HG02840 (cell line): ENCODE measurements at regions not wholly inside any gene's neighbourhood (a gene's known extent, or its start where the extent isn't known, plus 50 kb on each side); places are given as distances from the start of the nearest gene placed in this dataset.
"Not testable (repeated sequence)": the region's sequence is repeated elsewhere in the genome, so short reads cannot be mapped to it uniquely, and the experiment has no call there.

Source experiments
- ATAC-seq: cut with Tn5 transposase; IDR thresholded peaks from one replicate; pipeline ENCODE4 v1.9.1; 2021; ENCODE audit warnings: mild to moderate bottlenecking, moderate library complexity, moderate number of reproducible peaks; ENCODE audit not compliant: unreplicated experiment, low FRiP score

DNA sequence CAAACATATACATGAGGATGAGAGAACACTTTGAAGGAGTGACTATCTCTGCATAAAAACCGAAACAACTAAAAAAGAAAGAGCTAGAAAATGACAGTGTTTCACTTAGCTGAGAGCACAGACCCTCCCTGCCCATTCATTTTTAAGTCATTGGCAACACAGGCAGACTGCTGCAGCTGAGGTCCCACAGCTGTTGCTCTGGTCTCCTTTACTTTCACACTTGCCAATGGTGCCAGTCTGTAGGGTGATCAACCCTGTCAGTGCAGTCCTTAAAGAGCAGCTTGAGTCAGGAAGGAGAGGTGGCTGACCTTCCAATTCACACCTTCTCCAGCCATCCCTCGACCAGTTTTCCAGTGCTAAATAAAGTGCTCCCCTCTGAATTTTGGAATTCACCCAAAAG, 508.3 kb upstream of the CCNG1 start:
- no peak for ATAC-seq

DNA sequence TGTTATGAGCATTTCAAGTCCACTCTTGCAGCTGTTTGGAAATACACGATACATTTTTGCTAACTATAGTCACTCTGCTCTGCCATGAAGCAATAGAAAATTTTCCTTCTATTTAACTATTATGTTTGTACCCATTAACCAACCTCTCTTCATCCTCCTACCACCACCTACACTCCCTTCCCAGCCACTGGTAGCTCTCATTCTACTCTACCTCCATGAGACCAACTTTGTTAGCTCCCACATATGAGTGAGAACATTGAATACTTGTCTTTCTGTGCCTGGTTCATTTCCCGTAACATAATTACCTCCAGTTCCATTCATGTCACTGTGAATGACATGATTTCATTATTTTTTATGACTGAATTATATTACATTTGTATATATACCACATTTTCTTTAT, 505.9 kb upstream of the CCNG1 start:
- ATAC-seq: no peak

DNA sequence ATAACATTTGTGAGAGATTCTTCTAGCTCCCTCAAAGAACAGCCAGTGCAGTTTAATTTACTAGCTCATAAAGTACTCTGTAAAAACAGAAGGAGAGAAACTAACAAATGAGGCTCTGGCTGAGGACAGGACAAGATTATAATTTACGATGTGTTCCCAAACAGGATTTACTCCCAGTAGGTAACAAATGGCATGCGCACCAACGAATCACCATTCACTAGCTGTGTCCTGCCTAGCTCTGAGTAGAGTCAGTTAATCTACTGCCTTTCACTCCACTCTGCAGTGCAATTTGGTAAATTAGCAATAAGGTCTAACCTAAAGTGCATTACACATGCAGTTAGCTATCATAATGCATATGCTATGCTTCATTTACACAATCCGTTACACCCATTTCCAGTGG, 497.4 kb upstream of the CCNG1 start:
- no peak for ATAC-seq

DNA sequence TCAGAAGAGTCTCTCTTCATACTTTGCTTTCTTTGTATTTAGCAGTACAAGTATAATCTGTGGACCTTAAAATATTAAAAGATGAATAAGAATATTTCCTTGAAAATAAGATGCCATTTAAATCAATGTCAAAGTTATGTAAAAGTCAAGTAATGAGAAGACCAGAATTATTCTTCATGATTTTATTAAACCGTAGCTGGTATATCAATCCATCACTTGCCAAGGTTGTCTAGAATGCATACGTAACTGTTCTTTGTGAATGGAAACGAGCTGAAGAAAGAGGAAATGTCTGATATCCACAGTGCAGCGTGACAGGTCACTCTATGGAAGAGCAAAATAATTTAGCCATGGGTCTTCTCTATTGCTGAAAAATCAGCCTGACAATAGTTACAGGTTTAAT, 488.7 kb upstream of the CCNG1 start:
- no peak for ATAC-seq

DNA sequence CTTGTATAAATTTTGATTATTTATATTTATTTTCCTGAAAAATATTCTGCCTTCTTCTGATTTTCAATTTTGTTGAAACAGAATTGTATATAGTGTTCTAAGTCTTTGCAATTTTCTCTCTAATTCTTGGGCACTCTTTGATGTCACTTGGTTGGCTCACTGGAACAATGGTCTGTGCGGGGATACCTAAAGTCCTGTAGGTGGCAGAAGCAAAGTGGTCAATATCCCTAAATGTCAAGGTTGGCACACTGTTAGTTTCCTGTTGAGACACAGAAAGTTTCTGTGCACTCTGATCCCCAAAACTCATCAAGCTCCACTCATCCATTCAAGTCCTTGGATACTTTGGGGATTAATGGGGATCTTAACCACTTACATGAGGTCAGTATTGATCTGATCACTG, 480.8 kb upstream of the CCNG1 start:
- ATAC-seq: no peak

DNA sequence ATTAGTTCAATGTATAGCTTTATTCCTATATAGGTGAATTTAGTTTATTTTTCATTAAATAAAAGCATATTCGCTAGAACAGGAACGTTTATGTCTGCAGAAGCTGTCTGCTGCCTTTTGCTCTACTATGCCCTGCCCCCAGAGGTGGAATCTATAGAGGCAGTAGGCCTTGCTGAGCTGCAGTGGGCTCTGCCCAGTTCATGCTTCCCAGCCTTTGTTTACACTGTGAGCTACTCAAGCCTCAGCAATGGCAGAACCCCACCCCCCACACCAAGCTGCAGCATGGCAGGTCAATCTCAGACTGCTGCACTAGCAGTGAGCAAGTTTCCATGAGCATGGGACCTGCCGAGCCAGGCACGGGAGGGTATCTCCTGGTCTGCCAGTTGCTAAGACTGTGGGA, 473.3 kb upstream of the CCNG1 start:
- not testable (repeated sequence) for ATAC-seq

DNA sequence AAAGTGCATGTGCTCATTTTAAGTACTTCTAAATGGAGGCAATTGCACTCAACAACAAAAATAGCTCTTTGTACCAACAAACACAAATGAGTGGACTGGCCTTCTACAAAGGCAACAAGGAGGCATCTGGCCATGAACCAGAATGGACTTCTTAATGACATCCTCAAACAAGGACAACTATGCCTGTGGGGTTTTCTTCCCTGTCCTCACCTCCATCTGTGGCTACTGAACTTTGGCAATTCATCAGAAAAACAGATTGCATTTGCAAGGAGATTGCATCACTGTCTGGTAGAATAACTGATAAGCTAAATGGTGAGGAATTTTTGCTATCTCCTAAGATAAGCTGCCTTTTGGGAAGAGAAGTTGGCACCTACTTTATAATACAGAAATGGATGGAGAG, 447.3 kb upstream of the CCNG1 start:
- no peak for ATAC-seq

DNA sequence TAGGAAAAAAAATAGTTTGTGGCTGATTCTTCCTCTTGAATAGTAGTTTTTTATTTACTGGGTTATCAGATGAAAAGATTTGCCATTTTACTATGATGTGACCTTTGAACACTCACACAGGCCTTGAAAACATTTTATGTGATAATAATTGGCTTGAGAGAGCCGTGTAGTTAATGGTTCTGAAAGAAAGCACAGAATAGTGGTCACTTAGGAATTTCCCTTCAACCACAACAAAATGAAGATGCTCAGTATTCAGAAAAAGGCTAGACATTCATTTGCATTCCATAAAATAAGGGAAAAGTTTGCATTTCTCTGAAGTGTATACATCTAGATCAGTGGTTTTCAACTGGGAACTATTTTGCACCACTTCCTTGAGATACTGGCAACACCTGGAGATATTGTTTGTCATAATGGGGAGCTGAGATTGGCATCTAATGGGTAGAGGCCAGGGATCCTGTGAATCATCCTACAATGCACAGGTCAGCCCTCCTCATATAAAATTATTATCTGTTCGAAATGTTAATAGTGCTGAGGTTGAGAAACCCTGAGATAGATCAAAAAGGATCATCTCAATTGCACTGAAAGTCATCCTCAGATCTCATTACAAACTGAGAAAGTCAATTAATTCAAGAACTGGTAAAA, 446.4 kb upstream of the CCNG1 start:
- peak; percentile 86 for ATAC-seq

DNA sequence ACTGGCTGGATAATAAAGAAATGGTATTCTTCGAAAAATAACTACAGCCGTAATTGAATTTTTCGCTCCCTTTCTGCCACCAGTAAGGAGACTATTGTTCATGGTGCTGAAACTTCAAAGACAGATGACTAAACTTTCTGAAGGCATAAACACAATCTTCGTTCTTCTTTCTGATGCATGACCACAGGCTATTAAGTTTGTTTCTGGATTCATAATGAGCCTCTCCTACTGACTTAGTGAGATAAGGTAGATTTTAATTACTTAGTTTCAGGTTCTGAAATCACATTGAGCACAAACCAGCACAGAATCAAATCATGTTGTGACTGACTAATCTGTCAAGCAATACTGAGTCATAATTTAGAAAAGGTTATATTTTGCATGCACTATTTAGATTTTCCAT, 441.8 kb upstream of the CCNG1 start:
- no peak for ATAC-seq

DNA sequence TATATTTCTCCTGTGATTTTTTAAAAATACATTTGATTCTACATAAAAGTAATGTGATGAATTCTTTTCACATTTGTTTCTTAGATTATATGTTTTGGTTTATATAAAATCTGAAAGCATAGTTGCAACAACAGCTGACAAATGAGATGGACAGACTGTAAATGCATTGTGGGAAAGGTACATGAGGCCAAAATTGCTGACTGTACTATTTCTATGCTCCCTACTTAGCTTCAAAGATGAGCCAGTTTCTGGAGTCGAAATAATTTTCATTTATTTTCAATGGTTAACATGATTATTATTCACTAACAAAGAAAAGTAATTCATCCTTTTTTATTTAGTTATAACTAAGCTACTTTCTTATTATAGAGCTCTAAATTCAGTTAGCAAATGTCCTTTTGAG, 441.3 kb upstream of the CCNG1 start:
- no peak for ATAC-seq

DNA sequence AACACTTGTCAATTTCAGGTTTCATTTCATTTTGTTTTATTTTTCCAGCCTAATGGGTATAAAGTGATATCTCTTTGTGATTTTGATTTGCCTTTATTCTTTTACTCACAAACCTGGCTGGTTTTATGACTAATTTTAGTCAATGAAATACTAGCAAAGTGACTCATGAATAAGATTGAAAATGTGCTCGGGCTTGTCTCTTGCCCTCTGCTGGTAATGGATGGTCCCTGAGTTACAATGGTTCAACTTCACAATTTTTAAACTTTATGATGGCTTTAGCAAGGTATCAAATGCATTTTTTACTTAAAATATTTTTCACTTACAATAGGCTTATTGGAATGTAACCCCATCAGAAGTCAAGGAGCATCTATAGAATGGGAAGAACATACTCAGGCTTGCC, 431.4 kb upstream of the CCNG1 start:
- no peak for ATAC-seq

DNA sequence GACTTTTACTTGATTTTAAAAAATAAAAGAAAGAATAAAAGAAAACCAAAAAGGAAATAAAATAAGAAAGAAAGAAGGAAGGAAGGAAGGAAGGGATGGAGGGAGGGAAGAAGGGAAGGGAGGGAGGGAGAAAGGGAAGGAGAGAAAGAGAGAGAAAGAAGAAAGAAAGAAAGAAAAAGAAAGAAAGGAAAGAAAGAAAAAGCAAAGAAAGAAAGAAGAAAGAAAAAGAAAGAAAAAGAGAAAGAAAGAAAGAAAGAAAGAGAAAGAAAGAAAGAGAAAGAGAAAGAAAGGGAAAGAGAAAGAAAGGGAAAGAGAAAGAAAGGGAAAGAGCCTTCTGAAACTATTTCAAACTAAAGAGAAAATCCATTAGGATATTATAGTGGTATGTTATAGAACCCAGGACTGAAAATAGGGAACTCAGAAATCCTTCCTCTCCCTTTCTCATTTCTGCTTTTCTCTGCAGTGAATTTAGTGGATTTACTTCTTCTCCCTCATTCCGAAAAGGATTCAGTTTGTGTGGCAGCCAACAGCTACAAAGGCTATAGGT, 414.7 kb upstream of the CCNG1 start:
- no peak for ATAC-seq

DNA sequence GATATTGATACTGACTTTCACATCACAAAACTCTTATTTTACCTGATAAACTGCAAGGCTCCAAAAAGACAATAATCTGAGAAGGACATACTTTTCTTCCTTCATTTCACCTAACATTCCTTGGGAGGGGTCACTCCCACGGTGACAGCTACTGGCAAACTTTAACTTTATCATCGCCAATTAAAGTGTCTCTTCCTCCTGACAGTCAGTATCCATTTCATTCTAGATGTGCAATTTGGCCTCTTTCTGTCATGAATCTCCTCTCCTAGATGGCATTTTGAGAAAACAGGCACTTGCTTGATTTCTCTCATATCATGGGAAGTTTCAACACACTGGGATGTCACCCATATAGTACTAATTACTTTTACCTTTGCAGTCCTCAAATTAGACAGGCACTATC, 413.5 kb upstream of the CCNG1 start:
- ATAC-seq: no peak

DNA sequence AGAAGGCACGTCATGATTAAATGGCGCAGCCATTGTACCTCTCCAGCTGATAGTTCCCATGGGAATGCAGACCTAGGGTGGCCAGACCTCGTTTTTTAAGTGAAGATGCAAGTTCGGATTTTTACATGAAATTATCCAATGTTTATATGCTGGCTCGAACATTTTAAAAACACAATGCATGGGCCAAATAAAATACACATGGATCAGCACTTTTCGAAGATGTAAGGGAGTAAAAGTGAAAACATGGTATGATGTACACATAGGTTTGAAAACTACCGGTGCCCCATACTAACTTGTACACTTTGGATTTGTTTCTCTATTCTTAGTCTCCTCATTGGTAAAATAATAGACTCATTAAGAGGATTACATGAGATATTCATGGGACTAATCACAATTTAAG, 412.5 kb upstream of the CCNG1 start:
- no peak for ATAC-seq

DNA sequence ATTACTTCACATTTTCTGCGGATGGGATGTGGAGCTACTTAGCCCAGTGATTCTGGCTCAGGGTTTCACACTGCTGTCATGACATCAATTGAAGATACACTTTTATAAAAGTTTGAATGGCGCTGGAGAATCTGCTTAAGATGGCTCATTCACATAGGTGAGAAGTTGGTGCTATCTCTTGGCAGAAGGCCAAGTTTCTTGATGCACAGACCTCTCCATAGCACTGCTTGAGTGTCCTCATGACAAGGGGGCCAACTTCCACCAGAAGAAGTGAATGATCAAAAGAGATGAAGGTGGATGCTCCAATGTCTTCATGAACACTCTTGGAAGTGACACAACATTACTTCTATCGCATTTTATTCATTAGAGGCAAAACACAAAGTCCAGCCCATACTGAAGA, 403.7 kb upstream of the CCNG1 start:
- ATAC-seq: no peak

DNA sequence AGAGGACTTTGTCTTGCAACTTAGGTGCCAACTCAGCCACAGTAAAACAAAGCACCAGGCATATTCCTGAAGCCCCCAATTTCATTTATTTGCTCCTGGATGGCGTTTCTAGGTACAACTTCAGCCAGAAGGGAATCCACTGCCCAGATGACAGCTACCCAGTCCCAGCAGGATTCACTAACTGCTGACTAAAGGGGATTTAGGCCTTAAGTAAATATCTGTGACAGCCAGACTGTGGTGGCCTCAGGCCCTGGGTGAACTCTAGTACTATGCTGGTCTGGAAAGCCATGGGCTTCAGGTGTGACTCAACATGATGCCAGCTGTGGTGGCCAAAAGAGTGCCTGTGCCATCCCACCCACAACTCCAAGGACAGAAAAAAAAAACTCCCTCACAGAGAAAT, 396.1 kb upstream of the CCNG1 start:
- no peak for ATAC-seq

DNA sequence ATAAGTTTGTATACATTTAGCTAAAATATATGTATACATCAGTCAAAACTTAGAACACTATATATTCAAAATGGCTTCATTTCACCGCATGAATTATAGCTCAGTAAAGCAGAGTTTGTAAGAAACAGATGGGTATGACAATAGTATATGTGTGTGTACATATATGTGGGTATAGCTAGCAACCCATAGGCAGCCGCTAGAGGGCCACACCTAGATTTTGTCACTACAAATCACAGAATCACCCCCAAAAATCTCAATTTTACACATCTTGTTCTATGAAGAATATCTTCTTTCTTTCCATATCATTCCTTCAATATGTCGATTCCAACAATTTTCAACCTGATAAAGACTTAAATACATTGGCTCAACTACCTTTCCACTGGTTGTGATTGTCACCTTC, 357.8 kb upstream of the CCNG1 start:
- ATAC-seq: no peak

DNA sequence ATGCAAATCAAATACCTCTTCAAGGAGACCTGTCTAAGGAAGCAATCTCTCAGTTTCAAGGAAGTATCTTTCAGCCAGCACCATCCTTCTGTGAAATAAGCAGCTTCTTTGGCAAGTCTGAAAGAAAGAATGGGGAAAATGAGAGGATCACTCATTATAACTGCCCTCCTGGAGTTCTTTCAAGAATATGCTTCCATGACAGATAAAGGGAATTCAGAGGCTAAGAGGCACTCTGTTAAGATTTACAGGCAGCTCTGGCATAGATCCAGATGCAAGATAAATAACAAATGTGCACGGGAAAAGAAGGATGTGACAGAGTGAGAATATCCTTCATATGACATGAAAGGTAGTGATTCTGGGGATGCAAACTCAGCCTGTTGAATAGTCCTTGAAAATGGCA, 348.2 kb upstream of the CCNG1 start:
- ATAC-seq: no peak

DNA sequence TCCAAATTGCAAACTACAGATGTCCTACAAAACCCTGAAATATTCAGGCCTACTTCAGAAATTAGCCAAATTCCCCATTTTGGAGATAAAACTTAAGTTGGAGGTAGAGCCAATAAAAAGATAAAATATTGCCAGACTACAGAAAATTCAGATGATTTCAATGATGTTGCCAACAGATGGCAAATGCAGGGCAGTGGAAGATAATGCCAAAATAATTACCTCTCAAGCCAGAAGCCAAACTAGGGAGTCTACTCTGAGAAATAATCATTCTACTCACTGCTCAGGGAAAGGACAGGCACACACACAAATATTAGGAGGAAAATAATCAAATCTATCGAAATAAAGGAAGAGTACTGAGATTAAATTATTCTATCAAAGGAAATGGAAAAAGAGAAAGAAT, 347.5 kb upstream of the CCNG1 start:
- no peak for ATAC-seq

DNA sequence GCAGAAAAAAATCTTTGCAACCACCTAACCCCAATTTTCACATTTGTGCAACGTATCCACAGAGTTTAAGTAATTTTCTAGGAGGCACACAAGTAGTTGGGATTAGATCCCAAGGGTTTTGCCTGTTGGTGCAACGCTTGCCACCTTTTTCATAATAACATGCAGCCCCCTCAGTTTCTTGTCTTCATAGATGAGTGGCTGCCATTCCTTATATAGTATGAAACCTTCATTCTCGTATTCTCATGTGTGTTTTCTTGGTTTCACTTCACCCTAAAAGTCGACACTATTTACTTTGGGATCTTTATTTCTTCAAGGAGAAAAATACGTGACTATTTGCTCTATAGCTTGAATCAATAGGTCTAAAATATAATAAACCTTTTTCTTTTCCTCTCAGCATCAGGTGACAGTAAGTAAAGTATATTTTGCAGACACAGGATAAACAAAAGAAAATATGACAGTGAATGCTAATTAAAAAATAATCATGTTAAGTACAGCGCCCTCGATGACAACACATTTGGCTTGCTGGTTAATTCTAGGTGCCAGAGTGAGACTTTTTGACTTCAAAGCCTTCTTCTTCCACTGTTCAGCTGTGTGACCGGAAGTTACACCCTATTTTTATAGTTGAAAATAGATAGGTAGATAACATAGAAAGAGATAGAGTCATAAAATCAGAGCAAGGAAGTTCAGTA, 342.8 kb upstream of the CCNG1 start:
- ATAC-seq: peak; percentile 61

DNA sequence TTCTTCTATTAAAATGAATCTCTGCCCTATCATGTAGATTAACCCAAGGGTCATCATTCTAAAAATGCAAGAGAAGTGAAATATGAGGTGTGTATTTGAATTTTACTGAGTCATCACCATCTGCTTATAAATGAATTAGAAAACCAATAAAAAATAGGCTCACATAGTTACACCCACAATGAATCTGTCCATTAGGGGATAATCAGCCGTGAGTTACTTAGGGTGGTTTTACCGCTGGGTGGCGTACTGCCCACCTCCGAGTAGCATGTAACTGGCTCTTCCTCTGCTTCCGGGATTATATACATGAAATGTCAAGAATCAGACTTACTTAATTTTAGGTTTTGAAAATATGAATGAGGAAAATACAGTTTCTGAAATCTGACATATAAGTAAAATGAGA, 332.9 kb upstream of the CCNG1 start:
- ATAC-seq: no peak

DNA sequence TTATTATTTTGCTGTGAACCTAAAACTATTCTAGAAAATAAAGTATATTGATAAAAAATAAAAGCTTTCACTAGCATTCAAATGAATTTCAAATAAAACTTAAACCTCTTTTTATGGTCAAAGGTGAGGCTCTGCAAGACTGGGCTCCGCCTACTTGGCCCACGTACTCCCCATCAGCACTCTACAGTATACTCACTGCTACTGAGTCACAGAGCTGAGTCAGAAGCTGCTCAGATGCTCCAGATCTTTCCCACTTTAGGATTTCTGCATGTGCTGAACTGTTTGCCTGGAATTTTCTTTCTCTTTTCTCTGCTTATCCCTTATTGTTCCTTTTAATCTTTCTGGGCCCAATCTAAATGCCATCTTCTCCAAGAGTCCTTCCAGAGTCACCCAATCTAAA, 331.9 kb upstream of the CCNG1 start:
- no peak for ATAC-seq
